Activated naive CD4-positive, alpha-beta T cell treated with anti-CD3 and anti-CD28 coated beads, Interleukin-2, amount 10 ng/mL, durations not matched to agents 7 days and 5 days (primary cell): ENCODE measurements at regions not wholly inside any gene's neighbourhood (a gene's known extent, or its start where the extent isn't known, plus 50 kb on each side); places are given as distances from the start of the nearest gene placed in this dataset.
"Not testable (repeated sequence)": the region's sequence is repeated elsewhere in the genome, so short reads cannot be mapped to it uniquely, and the experiment has no call there.

Source experiments
- CTCF ChIA-PET: fragments of 350-600 bp; sonication (Branson Sonifier 250); formaldehyde crosslinking; loops from one replicate; lab custom pipeline; 2021; ENCODE audit warnings: antibody characterized with exemption; lab: Charles Lee
- DNase-seq: peaks from one replicate; pipeline ENCODE4 v3.0.0-alpha.2; 2020
- H3K27ac Mint-ChIP-seq: one replicate; pipeline ENCODE4 v1.8.0; 2021; ENCODE audit warnings: mild to moderate bottlenecking, moderate library complexity, mixed read lengths
- H3K27me3 Mint-ChIP-seq: one replicate; pipeline ENCODE4 v1.8.0; 2021; ENCODE audit warnings: mild to moderate bottlenecking, mixed read lengths
- H3K36me3 Mint-ChIP-seq: one replicate; pipeline ENCODE4 v1.8.0; 2021; ENCODE audit warnings: mixed read lengths
- H3K4me1 Mint-ChIP-seq: one replicate; pipeline ENCODE4 v1.8.0; 2021; ENCODE audit warnings: mixed read lengths
- H3K4me3 Mint-ChIP-seq: one replicate; pipeline ENCODE4 v1.8.0; 2021; ENCODE audit warnings: mild to moderate bottlenecking, moderate library complexity, mixed read lengths
- H3K9me3 Mint-ChIP-seq: one replicate; pipeline ENCODE4 v1.8.0; 2021; ENCODE audit warnings: mixed read lengths

- CTCF ChIA-PET = no interaction called here
- Mint-ChIP-seq H3K27ac (no peak overlapping the region), H3K4me1 (no peaks in the 10 kb centered on the region), H3K9me3 (no peaks in the 10 kb centered on the region), H3K27me3 (no peaks in the 10 kb centered on the region), H3K36me3 (no peaks in the 10 kb centered on the region), H3K4me3 (no peak overlapping the region)
- no peak for DNase-seq
These were observed 74.9 kb downstream of the ALG10 start for GRCh38 chr12:34097213-34097612.

- H3K4me1 Mint-ChIP-seq = no peaks in the 10 kb centered on the region
- CTCF ChIA-PET = interaction anchor here (1.3 kb wide), 1 partner anchor 17 kb away, joined by 4 read pairs; no protein-coding TSS in a partner anchor
- peaks cover 38% of the 10 kb centered on the region for H3K27me3 Mint-ChIP-seq
- H3K36me3 Mint-ChIP-seq = no peaks in the 10 kb centered on the region
- no peak overlapping the region for H3K4me3 Mint-ChIP-seq
- no peak overlapping the region for H3K27ac Mint-ChIP-seq
- DNase-seq = no peak
- no peaks in the 10 kb centered on the region for H3K9me3 Mint-ChIP-seq
These were observed 83.2 kb downstream of the ALG10 start for GRCh38 chr12:34105392-34105933.

GRCh38 chr12:34106172-34106571 is 83.9 kb downstream of the ALG10 start:
- Mint-ChIP-seq H3K4me3 (no peak overlapping the region), H3K9me3 (no peaks in the 10 kb centered on the region), H3K27ac (no peak overlapping the region), H3K36me3 (no peaks in the 10 kb centered on the region), H3K4me1 (no peaks in the 10 kb centered on the region), H3K27me3 (peaks cover 38% of the 10 kb centered on the region)
- CTCF ChIA-PET = no interaction called here
- DNase-seq = no peak

GRCh38 chr12:34107016-34107415 is 84.7 kb downstream of the ALG10 start:
- Mint-ChIP-seq H3K4me3 (no peak overlapping the region), H3K9me3 (no peaks in the 10 kb centered on the region), H3K27ac (no peak overlapping the region), H3K27me3 (peaks cover 38% of the 10 kb centered on the region), H3K4me1 (no peaks in the 10 kb centered on the region), H3K36me3 (no peaks in the 10 kb centered on the region)
- DNase-seq = no peak
- CTCF ChIA-PET = no interaction called here

- H3K36me3 Mint-ChIP-seq = no peaks in the 10 kb centered on the region
- H3K4me1 Mint-ChIP-seq = no peaks in the 10 kb centered on the region
- H3K27ac Mint-ChIP-seq = no peak overlapping the region
- H3K9me3 Mint-ChIP-seq = no peaks in the 10 kb centered on the region
- no peak overlapping the region for H3K4me3 Mint-ChIP-seq
- CTCF ChIA-PET = no interaction called here
- no peak for DNase-seq
- peaks cover 38% of the 10 kb centered on the region for H3K27me3 Mint-ChIP-seq
These were observed 85.6 kb downstream of the ALG10 start for GRCh38 chr12:34107781-34108404.

GRCh38 chr12:34108405-34108803 is 86.1 kb downstream of the ALG10 start:
- H3K9me3 Mint-ChIP-seq = no peaks in the 10 kb centered on the region
- CTCF ChIA-PET = no interaction called here
- no peaks in the 10 kb centered on the region for H3K36me3 Mint-ChIP-seq
- no peak overlapping the region for H3K27ac Mint-ChIP-seq
- peaks cover 38% of the 10 kb centered on the region for H3K27me3 Mint-ChIP-seq
- DNase-seq = no peak
- no peaks in the 10 kb centered on the region for H3K4me1 Mint-ChIP-seq
- H3K4me3 Mint-ChIP-seq = no peak overlapping the region

GRCh38 chr12:34108967-34109366 is 86.7 kb downstream of the ALG10 start:
- Mint-ChIP-seq H3K27ac (no peak overlapping the region), H3K27me3 (peaks cover 38% of the 10 kb centered on the region), H3K36me3 (no peaks in the 10 kb centered on the region), H3K4me1 (no peaks in the 10 kb centered on the region), H3K4me3 (no peak overlapping the region), H3K9me3 (no peaks in the 10 kb centered on the region)
- DNase-seq = no peak
- CTCF ChIA-PET = no interaction called here

GRCh38 chr12:34109390-34109789 is 87.1 kb downstream of the ALG10 start:
- H3K36me3 Mint-ChIP-seq = no peaks in the 10 kb centered on the region
- H3K27ac Mint-ChIP-seq = no peak overlapping the region
- H3K4me3 Mint-ChIP-seq = no peak overlapping the region
- no peaks in the 10 kb centered on the region for H3K4me1 Mint-ChIP-seq
- no peaks in the 10 kb centered on the region for H3K9me3 Mint-ChIP-seq
- CTCF ChIA-PET = no interaction called here
- H3K27me3 Mint-ChIP-seq = peaks cover 38% of the 10 kb centered on the region
- no peak for DNase-seq

- H3K27ac Mint-ChIP-seq, CTCF ChIA-PET, H3K4me3 Mint-ChIP-seq: not testable (repeated sequence)
These were observed 87.7 kb downstream of the ALG10 start for GRCh38 chr12:34109909-34110531.

GRCh38 chr12:34119366-34119765 is 97.1 kb downstream of the ALG10 start:
- no peaks in the 10 kb centered on the region for H3K9me3 Mint-ChIP-seq
- no peak overlapping the region for H3K4me3 Mint-ChIP-seq
- CTCF ChIA-PET = interaction anchor here (1.2 to 1.5 kb wide), 2 partner anchors 80 to 99 kb away, joined by 3 to 6 read pairs; no protein-coding TSS in a partner anchor
- H3K4me1 Mint-ChIP-seq = peaks cover 2% of the 10 kb centered on the region
- no peaks in the 10 kb centered on the region for H3K27me3 Mint-ChIP-seq
- no peaks in the 10 kb centered on the region for H3K36me3 Mint-ChIP-seq
- no peak for DNase-seq
- H3K27ac Mint-ChIP-seq = no peak overlapping the region

More at GRCh38 chr12:34109909-34110531, 87.7 kb downstream of the ALG10 start:
- not testable (repeated sequence) for DNase-seq, H3K36me3 Mint-ChIP-seq, H3K9me3 Mint-ChIP-seq, H3K4me1 Mint-ChIP-seq
- peaks cover 38% of the 10 kb centered on the region for H3K27me3 Mint-ChIP-seq

GRCh38 chr12:34121360-34121759 is 99.1 kb downstream of the ALG10 start:
- peaks cover under 1% of the 10 kb centered on the region for H3K36me3 Mint-ChIP-seq
- H3K27me3 Mint-ChIP-seq = no peaks in the 10 kb centered on the region
- DNase-seq = no peak
- no peak overlapping the region for H3K4me3 Mint-ChIP-seq
- peaks cover 13% of the 10 kb centered on the region for H3K4me1 Mint-ChIP-seq
- no peak overlapping the region for H3K27ac Mint-ChIP-seq
- CTCF ChIA-PET = no interaction called here
- H3K9me3 Mint-ChIP-seq = no peaks in the 10 kb centered on the region

- not testable (repeated sequence) for H3K4me3 Mint-ChIP-seq
- DNase-seq = peak; percentile 56
These were observed 100.8 kb downstream of the ALG10 start for GRCh38 chr12:34123092-34123491.

GRCh38 chr12:34124608-34125007 is 102.3 kb downstream of the ALG10 start:
- Mint-ChIP-seq H3K4me1 (peaks cover 17% of the 10 kb centered on the region), H3K36me3 (peaks cover 2% of the 10 kb centered on the region), H3K4me3 (no peak overlapping the region), H3K27ac (no peak overlapping the region), H3K27me3 (peaks cover 8% of the 10 kb centered on the region), H3K9me3 (no peaks in the 10 kb centered on the region)
- CTCF ChIA-PET = interaction anchor here (0.6 to 1.6 kb wide), 6 partner anchors 9 to 1369 kb away, joined by 3 to 4 read pairs (median 4); partner anchors contain the start of gene YARS2
- DNase-seq = no peak

More at GRCh38 chr12:34123092-34123491, 100.8 kb downstream of the ALG10 start:
- CTCF ChIA-PET = interaction anchor here (0.8 to 2.2 kb wide), 10 partner anchors 8 to 500 kb away, joined by 3 to 9 read pairs (median 3); no protein-coding TSS in a partner anchor
- not testable (repeated sequence) for H3K36me3 Mint-ChIP-seq, H3K27me3 Mint-ChIP-seq, H3K9me3 Mint-ChIP-seq, H3K27ac Mint-ChIP-seq
- peaks cover 17% of the 10 kb centered on the region for H3K4me1 Mint-ChIP-seq

GRCh38 chr12:34126239-34126641 is 103.9 kb downstream of the ALG10 start:
- H3K9me3 Mint-ChIP-seq = no peaks in the 10 kb centered on the region

GRCh38 chr12:34126805-34127204 is 104.5 kb downstream of the ALG10 start:
- CTCF ChIA-PET = no interaction called here
- DNase-seq = no peak
- Mint-ChIP-seq H3K9me3 (no peaks in the 10 kb centered on the region), H3K36me3 (peaks cover 2% of the 10 kb centered on the region), H3K4me3 (peak overlapping the region; percentile 19), H3K4me1 (peaks cover 17% of the 10 kb centered on the region), H3K27ac (no peak overlapping the region), H3K27me3 (peaks cover 8% of the 10 kb centered on the region)

More at GRCh38 chr12:34126239-34126641, 103.9 kb downstream of the ALG10 start:
- H3K4me1 Mint-ChIP-seq = peaks cover 17% of the 10 kb centered on the region
- H3K4me3 Mint-ChIP-seq = peak overlapping the region; percentile 43
- CTCF ChIA-PET = no interaction called here
- DNase-seq = no peak
- peaks cover 2% of the 10 kb centered on the region for H3K36me3 Mint-ChIP-seq
- peak overlapping the region; percentile 77 for H3K27ac Mint-ChIP-seq
- H3K27me3 Mint-ChIP-seq = peaks cover 8% of the 10 kb centered on the region
